Fibroblast of peridontal ligament (primary cell): ENCODE measurements at regions not wholly inside any gene's neighbourhood (a gene's known extent, or its start where the extent isn't known, plus 50 kb on each side); places are given as distances from the start of the nearest gene placed in this dataset.

Source experiments
- DNase-seq: peaks from one replicate; pipeline ENCODE4 v3.0.0-alpha.2; 2010; ENCODE audit errors: extremely low read depth

DNA sequence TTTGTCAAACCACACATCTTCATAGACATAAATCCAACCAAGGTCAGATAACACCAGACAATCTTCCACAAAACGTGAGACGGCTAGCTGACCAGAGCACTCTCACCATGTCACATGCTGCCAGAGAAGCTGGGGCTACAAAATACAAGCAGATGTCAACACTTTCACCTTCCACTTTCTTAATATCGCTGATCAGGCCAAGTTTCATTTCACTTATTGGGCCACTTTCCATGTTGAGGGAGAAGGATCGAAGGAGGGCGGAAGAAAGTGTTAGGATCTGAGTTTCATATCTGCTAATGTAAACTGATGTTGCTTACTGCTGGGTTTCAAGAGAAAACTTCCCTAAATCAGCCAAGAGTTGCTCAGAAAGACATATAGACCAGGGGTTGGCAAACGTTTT is 177.0 kb upstream of the PRDM1 start:
- no peak for DNase-seq

GRCh38 chr6:105907991-105908390 is 178.1 kb upstream of the PRDM1 start:
- DNase-seq = no peak

DNA sequence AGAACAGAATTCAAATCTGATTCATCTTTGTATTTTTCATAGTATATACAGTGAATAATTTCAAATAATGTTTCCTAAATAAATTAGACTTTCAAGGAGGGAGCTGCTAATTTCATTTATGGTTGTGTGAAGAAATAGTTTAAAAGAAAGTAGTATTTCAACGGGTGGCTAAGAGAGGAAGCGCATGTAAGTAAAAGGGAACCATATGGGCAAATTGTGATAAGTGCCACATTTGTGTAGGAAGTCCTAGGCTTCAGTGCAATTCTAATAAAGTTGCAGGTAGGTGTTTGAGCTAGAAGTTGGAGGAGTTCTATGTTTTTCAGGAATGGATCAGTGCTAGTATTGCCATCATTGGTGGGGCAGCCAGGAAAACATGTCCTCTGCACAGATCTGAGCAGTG is 178.8 kb upstream of the PRDM1 start:
- no peak for DNase-seq

DNA sequence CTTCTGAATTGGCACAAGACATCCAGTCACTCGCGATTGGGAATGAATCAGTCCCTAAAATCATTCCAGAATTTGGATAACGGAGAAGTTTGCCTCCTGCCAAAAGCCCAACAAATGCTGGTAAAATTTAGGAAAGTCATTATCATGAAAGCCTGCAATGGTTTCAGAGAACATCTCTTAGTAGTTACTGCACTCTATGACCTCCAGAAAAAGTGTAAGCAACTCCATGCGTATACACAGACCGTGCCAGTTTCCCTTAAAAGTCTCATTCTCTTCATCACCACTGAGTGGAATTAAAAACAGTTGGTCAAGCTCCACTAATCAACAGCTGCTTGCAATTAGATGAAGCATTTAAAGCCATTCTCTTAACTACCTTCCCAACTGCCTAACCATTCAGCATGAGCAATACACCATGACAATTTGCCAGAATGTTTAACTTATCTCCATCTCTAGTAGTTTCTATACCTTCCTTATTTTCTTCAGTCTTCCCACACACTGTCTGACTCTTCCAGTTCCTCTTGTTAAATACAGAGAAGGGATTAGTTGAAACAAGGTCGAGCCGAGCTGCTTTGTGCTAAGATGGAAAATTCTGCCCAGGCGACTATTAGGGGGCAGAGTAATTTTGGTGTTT is 183.6 kb upstream of the PRDM1 start:
- DNase-seq = peak; percentile 79

DNA sequence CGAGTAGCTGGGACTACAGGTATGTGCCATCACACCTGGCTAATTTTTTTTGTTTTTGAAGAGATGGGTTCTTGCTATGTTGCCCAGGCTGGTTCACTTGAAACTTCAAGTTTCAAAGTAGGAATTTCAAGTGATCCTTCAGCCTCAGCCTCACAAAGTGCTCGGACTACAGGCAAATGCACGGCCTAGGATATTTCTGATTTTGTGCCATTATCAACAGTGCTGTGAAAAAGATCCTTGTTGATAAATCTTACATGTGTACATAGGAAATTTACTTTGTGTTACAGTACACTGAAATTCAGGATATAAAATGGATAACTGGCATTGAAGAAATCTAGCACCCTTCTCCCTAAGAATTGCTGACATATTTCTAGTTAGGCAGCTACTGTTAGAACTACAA is 184.6 kb upstream of the PRDM1 start:
- DNase-seq = no peak

DNA sequence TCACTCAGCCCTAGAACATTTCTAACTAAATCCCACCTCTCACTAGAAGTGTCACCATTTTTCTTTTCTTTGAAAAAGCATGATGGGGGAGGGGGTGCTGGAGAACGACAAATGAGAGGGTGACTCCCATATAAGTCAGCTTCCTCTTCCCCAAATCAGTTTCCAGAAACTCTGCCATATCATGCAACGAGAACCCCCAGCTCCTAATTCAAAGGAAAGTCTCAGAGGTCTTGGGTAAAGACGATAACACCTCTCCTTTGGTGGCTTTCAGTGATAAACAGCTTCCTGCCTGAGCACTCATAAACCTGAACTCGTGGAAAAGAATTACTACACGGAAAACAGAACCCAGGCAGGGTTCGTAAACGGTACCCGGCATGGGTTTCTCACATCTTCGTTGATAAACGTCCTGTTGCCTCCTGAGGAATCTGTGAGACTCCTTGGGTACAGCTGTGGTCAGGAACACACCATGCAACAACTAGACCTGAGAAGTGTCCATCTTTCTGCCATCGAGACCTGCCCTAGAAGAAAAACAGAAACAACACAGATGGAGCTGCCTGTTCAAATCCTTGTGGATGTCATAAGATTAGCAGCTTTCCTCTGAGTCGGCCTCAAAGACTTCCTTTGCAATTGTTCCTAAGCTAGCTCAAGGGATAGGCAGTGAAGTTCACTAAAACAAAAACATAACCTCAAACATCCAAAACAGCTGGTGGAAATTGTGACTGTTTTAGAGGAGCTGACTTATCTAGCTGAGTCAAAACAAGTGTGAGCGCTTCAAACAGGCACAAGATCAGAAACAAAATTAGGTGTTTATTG is 185.8 kb upstream of the PRDM1 start:
- peak; percentile 92 for DNase-seq

DNA sequence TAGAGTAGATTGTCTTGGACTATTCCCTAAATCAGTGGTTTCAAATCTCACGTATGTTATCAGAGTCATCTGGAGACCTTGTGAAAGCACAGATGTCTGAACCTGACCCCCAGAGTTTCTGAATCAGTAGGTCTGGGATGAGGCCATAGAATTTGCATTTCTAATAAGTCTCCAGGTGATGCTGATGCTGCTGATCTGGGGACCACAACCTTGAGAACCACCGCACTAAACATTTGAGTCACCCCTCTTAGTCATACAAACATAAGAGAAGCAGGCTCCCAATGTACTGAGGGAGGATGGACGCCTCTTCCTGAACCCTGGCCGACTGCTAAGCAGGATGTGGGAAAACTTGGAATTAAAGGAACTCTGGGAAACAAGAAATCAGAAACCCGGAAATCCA is 187.8 kb upstream of the PRDM1 start:
- DNase-seq = peak; percentile 38

- no peak for DNase-seq
These were observed 189.0 kb upstream of the PRDM1 start for GRCh38 chr6:105897131-105897530.

DNA sequence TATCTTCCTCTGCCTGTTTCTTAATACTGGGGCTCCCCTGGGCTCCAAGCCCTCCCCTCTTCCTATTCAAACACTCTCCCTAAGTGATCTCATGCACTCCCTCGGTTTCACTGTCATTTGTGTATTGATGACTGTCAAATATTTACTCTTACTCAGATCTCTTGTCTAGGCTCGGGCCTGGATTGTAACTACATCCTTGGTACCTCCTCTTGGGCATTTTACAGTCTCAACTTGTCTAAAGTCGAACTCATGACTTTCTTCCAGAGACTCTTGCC is 189.4 kb upstream of the PRDM1 start:
- DNase-seq = no peak

DNA sequence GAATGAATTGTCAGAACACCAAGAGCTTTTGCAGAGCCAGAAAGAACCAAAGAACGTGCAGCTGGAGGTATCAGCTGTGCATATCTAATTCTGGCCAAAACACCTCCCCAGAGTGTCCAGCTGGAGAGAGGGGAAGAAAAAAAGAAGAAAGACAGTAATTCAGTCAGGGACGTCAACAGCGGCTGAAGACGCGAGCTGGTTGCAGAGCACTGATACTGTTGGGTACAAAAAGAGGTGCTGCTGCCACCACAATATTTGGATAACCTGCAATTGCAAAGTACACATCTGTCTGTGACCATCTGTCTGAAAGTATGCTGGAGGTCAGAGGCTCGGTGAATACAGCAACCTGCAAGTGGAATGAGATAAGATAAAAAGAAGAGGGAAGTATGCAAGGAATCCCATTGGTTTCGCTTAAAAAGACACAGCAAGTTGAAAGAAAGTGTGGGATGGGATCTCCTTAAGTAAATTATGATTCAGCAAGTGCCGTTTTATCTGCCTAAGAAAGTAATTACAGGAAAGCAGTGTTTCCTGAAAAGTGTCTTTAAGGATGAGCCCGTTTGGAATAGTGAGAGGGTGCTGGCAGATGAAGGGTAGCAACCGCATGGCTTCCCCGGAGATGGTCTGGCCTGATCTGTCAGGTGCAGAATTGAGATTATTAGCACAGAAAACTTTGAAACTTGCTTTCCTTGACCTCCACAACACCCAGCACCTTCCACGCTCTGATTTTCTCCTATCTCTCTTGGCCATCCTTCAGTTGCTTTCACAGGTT is 189.9 kb upstream of the PRDM1 start:
- no peak for DNase-seq

DNA sequence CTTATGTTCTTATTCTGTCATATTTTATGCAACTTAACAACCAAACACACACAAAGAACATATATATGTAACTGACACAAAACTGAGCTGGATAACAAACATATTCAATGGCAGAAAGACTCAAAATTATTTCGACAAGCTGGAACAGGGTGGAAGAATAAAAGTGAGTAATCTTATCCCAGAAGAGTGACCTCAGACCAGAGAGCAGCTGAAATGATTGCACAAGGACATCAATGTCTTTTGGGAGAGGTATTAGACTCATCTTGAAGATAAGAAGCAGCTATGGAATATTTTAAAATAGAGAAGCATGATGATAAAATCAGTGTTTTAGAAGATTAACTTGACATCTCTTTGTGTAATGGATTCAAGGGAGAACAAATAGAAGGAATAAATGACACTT is 191.6 kb upstream of the PRDM1 start:
- no peak for DNase-seq

- no peak for DNase-seq
These were observed 192.4 kb upstream of the PRDM1 start for GRCh38 chr6:105893741-105894140.

DNA sequence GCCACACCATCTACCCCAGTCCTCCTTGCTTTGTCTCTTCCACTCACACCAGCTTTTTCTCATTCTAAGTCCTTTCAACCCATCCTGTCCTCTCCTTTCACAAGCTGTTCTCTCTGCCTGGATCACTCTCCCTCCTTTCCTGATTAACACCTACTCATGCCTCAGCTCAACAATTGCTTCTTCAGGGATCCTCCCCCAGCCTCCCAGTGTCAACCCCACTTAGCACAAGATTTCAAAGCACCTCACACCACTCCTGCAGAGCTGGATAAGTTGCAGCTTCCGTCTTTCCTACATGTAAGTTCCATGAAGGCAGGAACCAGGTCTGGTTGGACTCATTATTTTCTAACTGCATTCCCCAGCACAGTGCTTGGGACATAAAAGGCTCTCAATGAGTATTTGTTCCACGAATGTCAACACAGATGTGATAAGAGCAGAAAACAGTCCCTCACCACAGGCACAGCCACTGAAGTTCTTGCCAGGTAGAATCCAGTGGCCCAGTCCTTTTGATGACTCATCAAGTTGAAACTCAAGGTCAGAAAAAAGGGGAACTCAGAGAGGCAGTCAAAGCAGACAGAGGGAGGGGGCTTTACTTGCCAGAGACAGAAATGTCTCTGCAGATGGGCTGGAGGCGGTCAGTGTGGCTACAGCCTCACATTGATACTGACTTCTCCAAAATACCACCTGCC is 193.4 kb upstream of the PRDM1 start:
- no peak for DNase-seq

- no peak for DNase-seq
These were observed 195.5 kb upstream of the PRDM1 start for GRCh38 chr6:105890521-105891244.

DNA sequence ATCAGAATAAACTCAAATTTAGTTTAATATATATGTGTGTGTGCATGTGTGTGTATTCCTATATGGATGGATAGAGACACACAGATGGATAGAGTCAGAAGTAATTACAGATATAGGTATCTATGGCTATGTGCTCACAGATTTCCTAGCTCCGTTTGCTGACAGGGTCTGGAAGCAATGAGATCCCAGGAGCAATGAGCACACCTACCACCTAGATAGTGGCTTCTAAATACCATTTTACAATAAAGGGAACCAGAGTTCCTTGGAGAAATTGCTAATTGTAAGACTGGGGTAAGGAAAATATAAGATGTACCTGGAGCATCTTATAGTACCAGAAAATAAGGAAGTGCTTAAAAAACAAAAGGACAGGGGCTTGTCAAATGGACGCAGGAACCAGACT is 196.2 kb upstream of the PRDM1 start:
- no peak for DNase-seq

DNA sequence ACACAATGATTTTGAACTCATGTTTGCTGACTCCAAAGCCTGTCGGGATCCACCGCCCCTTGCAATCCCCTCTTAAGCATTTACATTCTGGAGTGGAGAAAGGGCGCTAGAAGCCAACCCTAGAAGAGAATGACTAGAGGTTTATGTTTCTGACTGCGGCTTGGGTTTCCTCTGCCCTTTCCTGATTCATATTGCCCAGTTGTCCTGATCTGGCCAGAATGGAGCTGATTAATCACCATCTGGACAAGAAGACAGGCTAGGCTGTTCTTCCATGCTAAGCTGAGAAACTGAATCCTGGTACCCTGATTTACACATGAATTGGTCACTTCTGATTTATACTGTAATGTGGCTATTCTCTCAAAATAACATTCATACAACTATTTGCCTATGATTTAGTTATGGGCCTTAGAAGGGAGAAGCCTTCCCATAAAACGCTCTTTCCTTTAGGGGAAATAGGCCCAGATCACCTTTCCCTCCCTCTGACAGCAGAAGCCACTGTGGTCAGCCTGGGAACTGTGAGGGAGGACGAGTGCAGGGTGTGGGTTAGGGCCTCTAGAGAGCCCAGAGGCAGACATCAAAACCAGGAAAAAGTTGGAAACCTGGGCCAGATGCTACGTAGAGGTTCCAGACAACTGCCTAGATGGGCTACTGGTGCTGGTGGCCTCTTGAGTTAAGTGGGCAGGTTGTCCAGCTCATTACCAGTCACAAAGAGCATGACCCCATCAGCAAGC is 199.2 kb upstream of the PRDM1 start:
- no peak for DNase-seq

GRCh38 chr6:105886066-105886813 is 199.9 kb upstream of the PRDM1 start:
- DNase-seq = no peak

- DNase-seq = no peak
These were observed 201.7 kb upstream of the PRDM1 start for GRCh38 chr6:105884426-105884825.

GRCh38 chr6:105884011-105884410 is 202.1 kb upstream of the PRDM1 start:
- DNase-seq = no peak

GRCh38 chr6:105882828-105883227 is 203.3 kb upstream of the PRDM1 start:
- no peak for DNase-seq
